GM19468 (cell line): ENCODE measurements at regions not wholly inside any gene's neighbourhood (a gene's known extent, or its start where the extent isn't known, plus 50 kb on each side); places are given as distances from the start of the nearest gene placed in this dataset.
"Not testable (repeated sequence)": the region's sequence is repeated elsewhere in the genome, so short reads cannot be mapped to it uniquely, and the experiment has no call there.

Experiments
- ATAC-seq: cut with Tn5 transposase; IDR thresholded peaks from one replicate; pipeline ENCODE4 v1.9.1; 2021; ENCODE audit warnings: mild to moderate bottlenecking, moderate library complexity, moderate number of reproducible peaks; ENCODE audit not compliant: unreplicated experiment; ENCODE audit errors: extremely low read depth

DNA sequence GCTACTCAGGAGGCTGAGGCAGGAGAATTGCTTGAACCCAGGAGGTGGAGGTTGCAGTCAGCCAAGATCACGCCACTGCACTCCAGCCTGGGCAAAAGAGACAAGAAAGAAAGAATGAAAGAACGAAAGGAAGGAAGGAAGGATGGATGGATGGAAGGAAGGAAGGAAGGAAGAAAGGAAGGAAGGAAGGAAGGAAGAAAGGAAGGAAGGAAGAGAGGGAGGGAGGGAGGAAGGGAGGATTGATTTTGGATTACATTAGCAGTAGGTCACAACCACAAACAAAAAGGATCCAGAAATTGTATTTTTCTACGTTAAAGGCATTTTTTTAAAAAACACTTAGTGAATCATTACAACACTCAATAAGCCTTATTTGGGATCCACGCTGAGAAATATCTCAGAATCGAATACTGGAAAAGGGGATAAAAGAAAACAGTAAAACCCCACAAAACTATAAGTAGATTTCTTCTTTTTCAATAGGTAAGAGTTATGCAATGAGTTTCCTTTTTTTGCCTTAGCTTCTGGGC, 136.9 kb upstream of the FREM1 start:
- ATAC-seq, result no peak

DNA sequence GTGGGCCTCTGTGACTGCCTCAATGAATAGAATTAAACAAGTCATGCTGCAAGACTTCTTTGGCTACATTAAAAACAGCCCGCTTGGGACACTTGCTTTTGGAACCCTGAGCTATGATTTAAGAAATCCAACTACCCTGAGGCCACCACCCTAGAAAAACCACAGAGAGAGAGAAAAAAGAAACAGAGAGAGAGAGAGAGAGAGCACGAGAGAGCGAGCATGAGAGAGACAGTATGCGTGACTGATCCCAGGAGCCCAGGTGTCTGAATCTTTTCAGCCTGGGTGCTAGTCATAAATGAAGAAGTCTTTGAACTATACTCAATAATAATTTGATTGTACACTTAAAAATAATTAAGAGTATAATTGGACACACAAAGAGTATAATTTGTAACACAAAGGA, 123.1 kb upstream of the FREM1 start:
- no peak for ATAC-seq

DNA sequence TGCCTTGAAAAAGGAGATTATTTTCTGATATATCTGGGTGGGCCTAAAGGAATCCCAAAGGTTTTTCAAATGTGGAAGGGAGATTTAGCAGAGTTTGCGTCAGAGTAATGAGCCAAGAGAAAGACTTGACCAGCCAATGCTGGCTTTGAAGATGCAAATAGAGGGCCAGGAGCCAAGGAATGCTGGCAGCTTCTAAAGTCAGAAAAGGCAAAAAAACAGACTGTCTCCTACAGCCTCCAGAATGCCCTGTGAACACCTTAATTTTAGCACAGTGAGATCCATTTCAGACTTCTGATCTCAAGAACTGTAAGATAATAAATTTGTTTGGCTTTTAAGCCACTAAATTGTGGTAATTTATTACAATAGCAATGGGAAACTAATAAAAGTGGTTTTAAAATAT, 122.6 kb upstream of the FREM1 start:
- no peak for ATAC-seq

DNA sequence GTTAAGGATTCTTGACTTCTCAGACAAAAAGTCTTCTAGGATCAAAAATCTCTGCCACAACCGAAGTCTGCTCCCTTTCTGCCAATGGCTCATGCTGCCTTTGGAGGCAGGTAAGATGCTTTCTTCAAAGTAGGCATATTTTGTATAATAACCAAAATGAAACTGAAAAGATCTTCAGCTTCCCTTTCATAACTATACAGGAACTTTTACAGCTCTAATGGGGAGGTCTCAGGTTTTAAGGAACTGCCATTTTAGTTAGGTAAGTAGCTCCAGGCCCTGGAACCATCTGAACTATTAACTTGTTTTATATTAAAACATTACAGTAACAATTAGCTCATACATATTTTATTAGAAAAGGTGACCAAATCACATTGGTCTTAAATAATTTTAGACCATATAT, 110.9 kb upstream of the FREM1 start:
- no peak for ATAC-seq

DNA sequence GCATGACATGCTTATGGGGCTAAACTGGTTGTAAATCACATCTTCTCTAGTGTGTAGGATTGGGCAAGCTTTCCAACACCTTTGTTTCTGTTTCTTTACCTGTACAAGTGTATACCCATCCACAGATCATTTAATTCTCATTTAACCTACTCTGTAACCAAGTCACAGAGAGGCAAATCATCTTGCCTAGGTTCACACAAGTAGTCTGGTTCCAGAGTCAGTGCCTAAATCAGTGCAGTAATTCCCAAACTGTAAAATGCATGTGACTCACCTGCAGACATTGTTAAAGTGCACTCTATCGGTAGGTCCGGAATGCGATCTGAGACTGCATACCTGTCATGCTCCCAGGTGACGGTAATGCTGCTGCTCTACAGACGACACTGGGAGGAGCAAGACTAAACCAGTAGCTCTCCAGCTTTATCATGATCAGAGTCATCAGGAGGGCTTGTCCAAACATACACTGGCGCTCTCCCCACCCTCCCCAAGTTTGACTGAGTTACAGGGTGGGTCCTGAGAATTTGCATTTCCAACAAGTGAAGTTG, 107.9 kb upstream of the FREM1 start:
- no peak for ATAC-seq

DNA sequence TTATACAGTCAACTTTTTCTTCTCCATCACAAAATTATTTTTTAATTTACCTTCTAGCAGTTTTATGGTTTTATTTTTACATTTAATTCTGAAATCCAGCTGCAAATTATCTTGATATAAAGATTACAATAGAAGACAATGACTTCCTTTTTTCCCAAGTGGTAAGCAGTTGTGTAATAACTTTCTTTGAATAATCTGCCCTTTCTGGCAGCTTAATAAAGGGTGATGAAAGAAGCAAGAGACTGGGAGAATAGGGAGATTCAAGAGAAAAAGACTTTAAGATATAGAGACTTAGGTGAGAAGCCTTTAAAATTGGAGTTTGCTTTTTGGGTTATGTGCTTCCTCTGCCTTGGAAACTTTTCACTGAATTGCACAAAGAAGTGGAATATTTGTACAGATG, 100.4 kb upstream of the FREM1 start:
- ATAC-seq, result no peak

DNA sequence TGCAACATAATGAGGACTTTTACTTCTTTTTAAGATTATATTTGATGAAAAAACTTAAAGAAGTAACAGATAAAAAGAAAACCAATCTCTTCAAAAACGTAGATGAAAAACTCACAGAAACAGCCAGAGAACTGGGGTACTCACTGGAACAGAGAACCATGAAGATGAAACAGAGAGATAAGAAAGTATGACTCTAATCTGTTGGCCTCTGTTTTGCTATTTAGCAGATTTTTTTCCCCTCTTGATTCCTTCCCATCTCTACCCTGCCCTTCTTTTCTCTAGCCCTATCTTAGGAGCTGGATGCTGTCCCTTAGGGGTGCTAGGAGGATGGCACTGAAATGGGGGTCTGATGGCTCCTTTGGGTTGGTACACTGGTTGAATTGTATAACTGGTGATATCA, 97.5 kb upstream of the FREM1 start:
- ATAC-seq, result no peak

DNA sequence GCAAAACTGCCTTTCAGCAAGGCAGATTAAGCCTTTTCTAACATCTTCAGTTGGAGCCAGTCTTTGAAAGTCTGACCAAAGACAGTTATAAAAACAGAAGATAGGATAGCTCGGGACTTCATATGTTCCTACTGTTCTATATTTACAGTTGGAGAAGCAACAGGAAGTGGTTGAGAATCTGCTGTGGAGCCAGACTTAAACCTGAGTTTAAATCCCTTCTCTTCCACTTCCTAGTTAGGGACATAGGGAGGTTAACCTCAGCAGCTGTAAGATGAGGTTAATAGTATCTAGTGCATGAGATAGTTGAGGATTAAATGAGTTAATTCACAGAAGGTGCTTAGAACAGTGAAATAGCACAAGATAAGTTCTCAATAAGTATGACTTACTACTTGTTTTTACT, 84.5 kb upstream of the FREM1 start:
- no peak for ATAC-seq

DNA sequence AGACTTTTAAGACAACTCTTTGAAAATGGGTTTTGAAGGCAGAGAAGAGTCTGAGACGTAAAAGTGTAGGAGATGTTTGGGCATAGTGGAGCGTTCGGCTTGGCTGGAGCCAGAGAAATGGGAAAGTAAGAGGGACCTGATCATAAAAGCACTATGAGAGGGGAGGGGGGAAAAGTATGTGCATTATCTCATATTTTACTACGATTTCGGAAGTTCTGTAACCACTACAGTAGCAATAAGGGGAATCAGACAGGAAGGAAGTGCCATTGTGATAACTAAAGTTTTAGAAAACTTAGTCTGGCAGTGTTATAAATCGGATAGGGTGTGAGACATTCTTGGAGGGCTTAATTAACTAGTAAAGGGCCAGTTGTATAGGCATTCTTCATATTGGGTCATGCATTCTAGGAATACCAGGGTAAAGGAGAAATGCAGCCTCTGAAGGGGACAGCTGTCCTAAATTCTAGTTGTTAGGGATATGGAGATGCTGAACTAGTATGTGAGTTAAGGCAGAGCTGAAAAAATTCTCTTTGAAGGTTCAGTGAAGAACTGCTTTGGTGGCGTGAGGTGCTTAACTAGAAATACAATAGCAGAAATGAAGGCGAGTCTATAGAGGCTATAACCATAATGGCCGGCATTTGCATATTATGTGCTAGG, 83.8 kb upstream of the FREM1 start:
- ATAC-seq, result no peak

DNA sequence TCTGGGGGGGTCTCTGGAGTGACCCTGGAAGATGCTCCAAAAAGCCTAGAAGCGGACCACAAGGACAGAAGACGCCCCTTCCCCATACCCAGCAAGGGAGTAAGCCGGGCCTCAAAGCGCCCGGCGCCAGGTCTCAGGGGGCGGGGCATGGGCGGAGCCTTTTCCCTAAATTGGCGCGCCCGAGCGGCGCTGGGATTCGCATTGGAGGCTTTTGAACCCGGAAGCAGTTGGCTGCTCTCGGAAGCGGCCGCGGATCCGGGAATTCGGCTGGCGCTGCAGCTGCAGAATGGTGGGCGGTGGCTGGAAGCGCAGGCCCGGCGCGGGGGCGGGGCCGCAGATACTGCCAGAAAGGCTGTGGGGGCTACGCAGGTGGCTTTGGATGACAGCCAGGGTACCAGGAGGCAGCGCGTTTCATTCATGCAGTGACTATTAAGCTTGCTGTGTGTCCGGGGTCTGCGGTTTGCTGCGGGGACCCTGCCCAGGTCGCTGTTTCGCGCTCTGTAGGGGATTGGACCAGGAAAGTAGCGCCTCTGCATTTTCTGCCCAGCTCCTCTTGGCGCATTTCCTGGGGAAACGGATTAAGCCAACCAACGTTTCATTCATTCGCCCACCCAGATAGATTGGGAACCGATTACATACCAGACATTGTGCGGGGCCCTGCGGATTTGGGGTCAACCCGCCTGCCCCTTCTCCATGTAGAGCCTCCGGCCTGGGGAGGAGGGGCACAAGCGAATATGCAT, 83.0 kb upstream of the FREM1 start:
- no peak for ATAC-seq

DNA sequence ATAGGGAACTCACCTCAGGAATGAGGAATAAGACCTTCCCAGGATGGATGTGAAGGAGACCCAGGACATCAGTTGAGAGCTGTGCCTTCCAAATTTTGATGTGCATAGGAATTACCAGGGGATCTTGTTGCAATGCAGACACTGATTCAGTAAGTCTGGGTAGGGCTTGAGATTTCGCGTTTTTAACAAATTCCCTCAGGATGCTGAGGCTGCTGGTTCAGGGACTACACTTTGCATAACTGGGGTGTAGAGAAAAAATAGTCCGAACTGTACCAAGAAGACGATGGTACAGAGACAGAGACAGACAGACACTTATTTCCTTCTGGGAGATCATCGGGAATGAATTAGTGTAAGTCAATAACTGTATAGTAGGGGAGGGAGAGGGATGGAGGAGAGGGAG, 82.3 kb upstream of the FREM1 start:
- no peak for ATAC-seq

DNA sequence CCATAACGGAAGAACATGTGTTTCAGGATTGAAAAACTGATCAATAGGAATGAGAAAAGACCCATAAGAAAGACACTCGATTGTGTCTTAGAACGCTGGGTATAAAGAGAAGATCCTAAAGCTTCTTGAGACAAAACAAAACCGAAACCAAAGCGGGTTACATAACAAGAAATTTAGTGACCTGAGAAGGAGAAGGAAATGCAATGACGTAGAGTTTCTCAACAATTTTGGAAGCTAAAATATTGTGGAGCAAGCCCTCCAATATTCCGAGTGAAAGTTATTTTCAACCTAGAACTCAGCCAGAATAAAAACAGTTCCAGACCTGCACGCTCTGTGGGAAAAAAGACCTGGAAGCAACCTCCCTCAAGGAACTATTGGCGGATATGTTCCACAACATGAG, 81.9 kb upstream of the FREM1 start:
- ATAC-seq, result no peak

DNA sequence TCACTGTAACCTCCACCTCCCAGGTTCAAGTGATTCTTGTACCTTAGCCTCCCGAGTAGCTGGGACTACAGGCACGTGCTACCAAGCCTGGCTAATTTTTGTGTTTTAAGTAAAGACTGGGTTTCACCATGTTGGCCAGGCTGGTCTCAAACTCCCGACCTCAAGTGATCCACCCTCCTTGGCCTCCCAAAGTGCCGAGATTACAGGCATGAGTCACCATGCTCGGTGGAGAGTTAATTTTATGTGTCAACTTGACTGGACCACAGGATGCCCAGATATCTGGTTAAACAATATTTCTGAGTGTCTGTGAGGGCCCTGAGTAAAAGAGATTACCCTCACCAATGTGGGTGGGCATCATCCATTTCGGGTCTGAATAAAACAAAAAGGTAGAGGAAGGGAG, 80.4 kb upstream of the FREM1 start:
- not testable (repeated sequence) for ATAC-seq

DNA sequence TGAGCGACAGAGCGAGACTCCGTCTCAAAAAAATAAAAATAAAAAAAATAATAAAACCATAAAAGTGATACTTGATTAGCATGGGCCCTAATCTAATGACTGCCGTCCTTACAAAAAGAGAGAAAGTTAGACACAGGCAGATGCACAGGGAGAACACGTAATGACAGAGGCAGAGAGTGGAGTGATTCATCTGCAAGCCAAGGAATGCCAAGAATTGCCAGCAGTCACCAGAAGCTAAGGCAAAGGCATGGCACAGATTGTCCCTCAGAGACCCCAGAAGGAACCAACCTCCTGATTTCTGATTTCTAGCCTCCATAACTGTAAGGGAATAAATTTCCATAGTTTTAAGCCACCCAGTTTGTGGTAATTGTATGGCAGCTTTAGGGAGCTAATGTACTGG, 79.6 kb upstream of the FREM1 start:
- ATAC-seq, result no peak

DNA sequence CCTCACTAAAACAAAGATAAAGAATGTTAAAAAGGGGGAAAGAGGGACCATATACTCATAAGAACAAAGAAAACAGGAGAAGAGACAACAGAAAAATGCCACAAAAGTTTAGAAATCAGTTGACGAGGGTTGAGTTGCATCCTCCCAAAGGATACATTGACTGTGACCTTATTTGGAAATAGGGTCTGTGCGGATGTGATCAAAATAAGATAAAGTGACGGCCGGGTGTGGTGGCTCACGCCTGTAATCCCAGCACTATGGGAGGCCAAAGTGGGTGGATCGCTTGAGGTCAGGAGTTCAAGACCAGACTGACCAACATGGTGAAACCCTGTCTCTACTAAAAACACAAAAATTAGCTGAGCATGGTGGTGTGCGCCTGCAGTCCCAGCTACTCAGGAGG, 79.1 kb upstream of the FREM1 start:
- not testable (repeated sequence) for ATAC-seq

DNA sequence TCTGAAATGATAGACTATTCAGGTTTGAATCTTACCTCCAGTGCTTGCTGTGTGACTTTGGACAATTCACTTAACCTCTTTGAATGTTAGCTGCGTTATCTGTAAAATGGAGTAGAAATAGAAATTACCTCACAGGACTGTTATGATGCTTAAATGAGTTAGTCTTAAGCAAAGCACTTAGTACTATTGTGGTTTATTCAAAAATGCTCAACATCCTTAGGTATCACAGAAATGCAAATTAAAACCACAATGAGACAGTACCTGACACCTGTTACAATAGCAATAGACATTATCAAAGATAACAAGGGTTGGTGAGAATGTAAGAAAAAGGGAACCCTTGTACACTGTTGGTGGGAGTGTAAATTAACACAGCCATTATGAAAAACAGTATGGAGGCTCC, 77.6 kb upstream of the FREM1 start:
- ATAC-seq, result peak; percentile 67

DNA sequence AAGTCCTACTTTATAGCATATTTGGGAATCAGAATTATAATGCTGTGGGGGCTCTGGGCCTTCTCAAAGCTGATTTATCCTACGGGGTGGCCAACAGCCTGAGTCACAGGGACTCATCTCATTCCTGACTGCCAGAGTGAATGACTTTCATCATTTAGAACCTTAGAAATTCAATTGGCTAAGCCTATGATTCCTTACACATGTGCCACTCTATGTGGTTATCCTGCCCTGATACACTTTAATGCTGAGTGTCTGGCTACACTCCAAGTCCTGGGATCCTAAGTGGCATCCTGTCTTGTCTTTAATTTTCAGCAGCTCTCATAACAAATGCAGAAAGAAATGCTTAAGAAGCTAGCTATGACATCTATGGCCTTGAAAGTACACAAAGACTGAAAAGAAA, 75.2 kb upstream of the FREM1 start:
- ATAC-seq, result no peak

DNA sequence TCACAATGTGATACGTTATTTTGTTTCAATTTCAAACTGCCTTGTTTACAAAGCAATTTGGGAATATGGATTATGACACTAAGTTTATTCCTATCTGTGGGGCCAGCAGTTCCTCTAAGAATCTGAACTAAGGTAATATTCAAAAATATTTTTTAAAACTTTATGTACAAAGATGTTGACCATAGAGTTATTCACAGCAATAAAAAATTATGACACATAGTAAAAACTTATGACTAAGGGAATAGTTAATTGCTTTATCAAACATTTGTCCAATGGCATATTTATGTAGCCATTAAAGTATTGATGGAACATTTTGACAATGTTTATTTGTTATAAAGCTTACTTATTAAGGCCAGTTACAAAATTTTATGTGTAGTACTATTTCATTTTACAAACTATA, 73.4 kb upstream of the FREM1 start:
- no peak for ATAC-seq

DNA sequence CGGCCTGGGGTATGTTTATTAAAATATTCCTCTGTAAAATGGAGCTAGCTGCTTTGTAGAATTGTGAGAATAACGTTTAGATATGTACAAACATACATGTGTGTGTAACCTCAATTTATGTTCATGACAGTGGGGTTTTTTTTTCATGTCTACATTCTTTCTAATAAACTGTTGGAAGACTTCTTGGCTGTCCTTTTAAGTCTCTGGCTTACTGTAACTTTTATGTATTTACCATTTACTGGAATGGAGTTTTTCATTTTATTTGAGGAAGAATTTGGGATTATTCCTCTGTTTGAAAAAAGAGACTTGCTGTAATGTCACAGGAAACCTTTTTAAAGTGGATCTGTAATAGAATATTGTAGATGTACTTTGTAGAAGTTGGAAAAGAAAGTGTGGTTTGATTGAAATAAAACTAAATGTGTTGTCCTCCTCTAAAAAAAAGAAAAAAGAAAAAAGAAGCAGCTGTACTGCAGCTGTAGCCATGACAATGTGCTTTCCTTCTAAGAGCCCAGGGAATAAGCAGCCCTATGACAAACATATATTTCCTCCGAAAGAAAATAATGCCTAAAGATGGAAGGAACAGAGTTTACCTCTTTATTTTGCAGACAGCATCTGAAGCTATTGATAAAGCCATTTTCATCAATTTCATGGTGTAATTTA, 71.2 kb upstream of the FREM1 start:
- no peak for ATAC-seq

DNA sequence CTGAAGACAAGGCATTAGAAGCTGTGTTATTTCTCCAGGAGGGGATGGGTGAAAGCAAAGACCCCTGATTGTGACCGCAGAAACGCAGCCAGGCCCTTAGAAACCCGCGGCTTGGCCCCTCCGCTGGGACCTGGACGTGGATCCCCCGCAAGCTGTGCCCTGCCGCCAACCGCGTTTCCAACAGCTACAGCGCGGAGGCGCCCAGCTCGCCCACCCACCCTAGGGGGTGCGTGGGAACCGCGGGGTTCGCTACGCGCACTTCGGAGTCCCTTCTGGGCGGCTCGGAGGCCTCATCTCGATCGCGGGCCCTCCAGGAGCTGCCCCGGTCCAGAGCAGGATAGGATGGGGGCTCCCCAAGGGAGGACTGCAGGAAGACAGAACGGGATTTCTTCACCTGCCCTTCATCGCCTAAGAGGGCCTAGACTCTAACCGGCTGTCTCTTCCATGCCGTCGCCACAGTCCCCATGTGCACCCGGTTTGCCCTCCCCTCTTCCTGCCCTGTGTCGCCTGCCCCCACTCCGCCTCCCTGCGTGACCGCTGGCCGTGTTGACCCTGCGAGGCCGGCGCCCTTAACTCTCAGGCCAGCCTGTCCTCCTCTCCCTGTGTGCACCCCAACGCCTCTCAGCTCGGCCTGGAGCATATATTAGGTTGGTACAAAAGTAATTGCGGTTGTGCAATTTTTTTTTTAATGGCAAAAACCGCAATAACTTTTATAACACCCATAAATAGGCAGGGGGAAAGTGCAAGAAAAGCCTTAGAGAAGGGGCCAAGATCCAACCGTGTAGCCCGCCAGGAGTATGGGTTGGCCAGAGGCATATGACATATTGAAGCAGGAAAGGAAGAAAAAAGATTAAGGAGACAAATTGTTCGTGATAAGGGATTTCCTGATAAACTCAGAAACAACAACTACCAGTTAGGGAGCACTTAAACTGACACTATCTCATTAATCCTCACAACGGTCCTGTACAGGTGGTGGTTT, 68.1 kb upstream of the FREM1 start:
- no peak for ATAC-seq
